ENCODE measurements at regions not wholly inside any gene's neighbourhood (a gene's known extent, or its start where the extent isn't known, plus 50 kb on each side); places are given as distances from the start of the nearest gene placed in this dataset.

GRCh38 chr1:60747353-60747752, 335.0 kb upstream of the NFIA start:
- no peaks in the 10 kb centered on the region for H3K27me3 ChIP-seq (ENCODE audit: insufficient read depth, low read depth, low read length)
- no peaks in the 10 kb centered on the region for H3K9me2 ChIP-seq (ENCODE audit: insufficient read depth, low read length)
- no peak overlapping the region for H3K9ac ChIP-seq (ENCODE audit: low read length)
- TF ChIP-seq EZH2 (IDR thresholded peaks at IDR 0.05; ENCODE audit: borderline replicate concordance, insufficient read depth, low read length, poor library complexity, severe bottlenecking) (no peak), RAD21 (conservative IDR thresholded peaks at IDR 0.05) (no peak), MXI1 (conservative IDR thresholded peaks at IDR 0.05; ENCODE audit: poor library complexity, severe bottlenecking) (no peak), EP300 (conservative IDR thresholded peaks at IDR 0.05; ENCODE audit: poor library complexity, severe bottlenecking) (no peak), TAF1 (IDR thresholded peaks at IDR 0.05; ENCODE audit: low read depth) (no peak), SMC3 (conservative IDR thresholded peaks at IDR 0.05; ENCODE audit: poor library complexity) (no peak), POLR2AphosphoS5 (IDR thresholded peaks at IDR 0.05) (no peak), CTCF (IDR thresholded peaks at IDR 0.05; ENCODE audit: poor library complexity, severe bottlenecking) (no peak), REST (IDR thresholded peaks at IDR 0.05; ENCODE audit: borderline replicate concordance) (no peak)
- no peaks in the 10 kb centered on the region for H3K9me3 ChIP-seq (ENCODE audit: low read length)
- no peaks in the 10 kb centered on the region for H3F3A ChIP-seq (ENCODE audit: insufficient read depth, low read length, poor library complexity, severe bottlenecking)
- H3K27ac ChIP-seq (ENCODE audit: low read length), result no peak overlapping the region
- H3K36me3 ChIP-seq (ENCODE audit: insufficient read depth, low read length), result no peaks in the 10 kb centered on the region
- no peaks in the 10 kb centered on the region for H4K20me1 ChIP-seq (ENCODE audit: insufficient read depth)
- H2AFZ ChIP-seq (ENCODE audit: low read depth, low read length), result no peak overlapping the region
- H3K4me3 ChIP-seq (ENCODE audit: low read length), result no peak overlapping the region
- H3K79me2 ChIP-seq (replicated peaks; ENCODE audit: insufficient read depth, low read length), result no peaks in the 10 kb centered on the region
- H3K4me2 ChIP-seq (ENCODE audit: low read length), result no peak overlapping the region

- Histone ChIP-seq H3K27me3 (ENCODE audit: insufficient read depth, low read depth, low read length) (no peaks in the 10 kb centered on the region), H3K36me3 (ENCODE audit: insufficient read depth, low read length) (no peaks in the 10 kb centered on the region), H4K20me1 (ENCODE audit: insufficient read depth) (no peaks in the 10 kb centered on the region), H3K9me3 (ENCODE audit: low read length) (no peaks in the 10 kb centered on the region), H3F3A (ENCODE audit: insufficient read depth, low read length, poor library complexity, severe bottlenecking) (no peaks in the 10 kb centered on the region), H3K79me2 (replicated peaks; ENCODE audit: insufficient read depth, low read length) (no peaks in the 10 kb centered on the region), H3K27ac (ENCODE audit: low read length) (no peak overlapping the region), H2AFZ (ENCODE audit: low read depth, low read length) (no peak overlapping the region), H3K9ac (ENCODE audit: low read length) (no peak overlapping the region), H3K4me3 (ENCODE audit: low read length) (no peak overlapping the region), H3K9me2 (ENCODE audit: insufficient read depth, low read length) (no peaks in the 10 kb centered on the region), H3K4me2 (ENCODE audit: low read length) (no peak overlapping the region)
- no peak for TF ChIP-seq SMC3 (conservative IDR thresholded peaks at IDR 0.05; ENCODE audit: poor library complexity)
- no peak for TF ChIP-seq TAF1 (IDR thresholded peaks at IDR 0.05; ENCODE audit: low read depth)
- TF ChIP-seq POLR2AphosphoS5 (IDR thresholded peaks at IDR 0.05), result no peak
- no peak for TF ChIP-seq RAD21 (conservative IDR thresholded peaks at IDR 0.05)
- TF ChIP-seq MXI1 (conservative IDR thresholded peaks at IDR 0.05; ENCODE audit: poor library complexity, severe bottlenecking), result no peak
- TF ChIP-seq REST (IDR thresholded peaks at IDR 0.05; ENCODE audit: borderline replicate concordance), result no peak
- TF ChIP-seq EP300 (conservative IDR thresholded peaks at IDR 0.05; ENCODE audit: poor library complexity, severe bottlenecking), result no peak
- no peak for TF ChIP-seq CTCF (IDR thresholded peaks at IDR 0.05; ENCODE audit: poor library complexity, severe bottlenecking)
- no peak for TF ChIP-seq EZH2 (IDR thresholded peaks at IDR 0.05; ENCODE audit: borderline replicate concordance, insufficient read depth, low read length, poor library complexity, severe bottlenecking)
Measured at GRCh38 chr1:60746278-60746791, 336.0 kb upstream of the NFIA start.
